GM18909 (cell line): ENCODE measurements at regions not wholly inside any gene's neighbourhood (a gene's known extent, or its start where the extent isn't known, plus 50 kb on each side); places are given as distances from the start of the nearest gene placed in this dataset.
"Not testable (repeated sequence)": the region's sequence is repeated elsewhere in the genome, so short reads cannot be mapped to it uniquely, and the experiment has no call there.

ENCODE experiments used
- ATAC-seq: cut with Tn5 transposase; IDR thresholded peaks from one replicate; pipeline ENCODE4 v1.9.1; 2021; ENCODE audit warnings: mild to moderate bottlenecking; ENCODE audit not compliant: unreplicated experiment, poor library complexity

DNA sequence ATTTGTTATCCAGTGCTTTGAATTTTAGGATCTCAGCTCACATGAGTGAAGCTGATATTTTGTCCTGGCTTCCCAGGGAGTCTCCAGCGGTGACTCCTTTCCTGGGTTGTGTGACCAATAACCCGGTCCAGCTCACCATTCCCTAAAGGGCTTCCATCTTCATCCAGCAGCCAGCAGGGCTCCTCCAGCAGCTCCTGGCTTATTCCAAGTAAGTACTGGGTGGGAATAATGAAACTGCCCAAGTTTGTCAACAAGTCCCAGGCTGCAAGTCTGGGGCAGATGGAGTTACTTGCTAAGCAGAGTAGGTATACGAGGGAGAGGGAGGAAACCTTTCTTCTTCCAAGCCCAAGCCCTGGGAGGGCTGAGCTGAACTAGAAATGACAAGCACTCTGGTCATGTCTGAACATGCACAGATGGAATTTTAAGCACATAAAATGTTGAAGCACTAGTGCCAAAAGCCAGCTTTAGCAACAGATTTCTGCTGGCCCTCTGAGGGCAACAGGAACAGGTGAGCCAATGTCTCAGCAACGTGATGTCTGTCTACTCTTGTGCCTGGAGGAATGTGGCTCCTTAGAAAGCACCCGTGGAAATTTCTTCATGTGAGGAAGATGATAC is 153.7 kb upstream of the DAPK1 start:
- ATAC-seq = no peak

DNA sequence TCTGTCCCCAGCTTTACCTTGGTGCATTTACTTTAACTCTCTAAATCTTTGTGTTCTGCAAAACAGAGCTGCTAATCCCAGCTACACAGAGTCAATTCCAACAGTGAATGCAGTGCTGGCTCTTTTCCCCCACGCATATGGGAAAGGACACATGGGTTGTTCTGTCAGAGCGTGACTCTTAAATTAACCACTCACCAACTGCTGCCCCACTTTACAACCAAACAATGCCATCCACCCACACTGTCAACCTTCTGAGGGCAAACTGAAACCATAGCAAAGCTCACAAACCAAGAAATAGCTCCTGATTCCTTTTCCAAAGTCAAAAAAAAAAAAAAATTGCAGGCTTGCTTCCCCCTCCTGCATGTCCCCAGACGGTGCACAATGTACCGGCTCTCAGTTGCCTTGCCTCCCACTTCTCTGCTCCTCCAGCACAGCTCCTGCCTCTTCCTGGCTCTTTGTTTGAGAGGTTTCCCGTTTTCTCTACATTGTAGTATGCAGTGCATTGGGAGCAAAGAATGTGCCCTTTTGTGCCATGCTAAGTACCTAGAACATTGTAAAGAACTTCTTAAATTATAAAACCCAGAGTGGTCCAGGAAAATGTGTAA is 151.5 kb upstream of the DAPK1 start:
- ATAC-seq = no peak

DNA sequence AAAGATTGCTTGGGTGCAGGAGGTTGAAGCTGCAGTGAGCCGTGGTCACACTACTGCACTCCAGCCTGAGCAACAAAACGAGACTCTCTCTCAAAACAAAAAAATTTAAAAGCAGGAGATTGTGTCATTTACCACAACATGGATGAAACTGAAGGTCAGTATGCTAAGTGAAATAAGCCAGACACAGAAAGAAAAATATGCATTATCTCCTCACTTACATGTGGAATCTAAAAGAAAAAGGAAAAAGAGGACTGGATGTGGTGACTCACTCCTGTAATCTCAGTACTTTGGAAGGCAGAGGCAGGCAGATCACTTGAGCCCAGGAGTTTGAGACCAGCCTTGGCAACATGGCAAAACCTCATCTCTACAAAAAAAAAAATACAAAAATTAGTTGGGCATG is 146.8 kb upstream of the DAPK1 start:
- no peak for ATAC-seq

DNA sequence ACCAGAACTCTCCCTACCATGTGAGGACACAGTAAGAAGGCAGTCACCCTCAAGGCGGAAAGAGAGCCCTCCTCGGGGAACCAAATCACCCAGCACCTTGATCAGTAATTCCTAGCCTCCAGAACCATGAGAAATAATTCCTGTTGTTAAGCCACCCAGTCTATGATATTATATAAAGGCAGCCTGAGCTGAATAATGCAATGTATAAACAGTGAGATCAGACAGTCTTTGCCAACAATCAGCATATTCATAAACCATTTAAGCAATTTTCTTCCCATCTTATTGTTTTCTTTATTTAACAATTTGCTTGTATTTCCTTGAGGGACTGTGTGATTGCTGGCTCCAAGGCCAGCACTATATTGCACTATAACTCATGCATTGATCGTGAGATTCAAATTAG is 144.4 kb upstream of the DAPK1 start:
- ATAC-seq = no peak

DNA sequence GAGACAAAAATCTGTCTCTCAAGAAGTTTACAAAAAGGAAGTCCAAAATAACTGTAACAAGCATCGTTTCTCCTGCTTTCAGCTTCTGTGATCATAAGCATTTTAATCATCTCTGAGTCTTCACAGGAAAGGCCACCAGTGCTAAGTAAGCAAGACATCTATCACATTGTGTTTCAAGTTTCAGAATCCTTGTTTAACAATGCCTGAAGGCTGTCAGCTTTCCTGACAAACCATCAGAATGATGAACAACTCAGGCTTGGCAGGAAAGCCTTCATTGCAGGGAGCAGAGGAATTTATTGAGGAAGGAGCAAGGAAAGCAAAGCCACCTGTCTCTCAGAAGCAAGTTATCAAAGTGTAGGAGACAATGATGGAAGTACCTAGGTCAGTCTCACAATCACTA is 143.5 kb upstream of the DAPK1 start:
- ATAC-seq = no peak

DNA sequence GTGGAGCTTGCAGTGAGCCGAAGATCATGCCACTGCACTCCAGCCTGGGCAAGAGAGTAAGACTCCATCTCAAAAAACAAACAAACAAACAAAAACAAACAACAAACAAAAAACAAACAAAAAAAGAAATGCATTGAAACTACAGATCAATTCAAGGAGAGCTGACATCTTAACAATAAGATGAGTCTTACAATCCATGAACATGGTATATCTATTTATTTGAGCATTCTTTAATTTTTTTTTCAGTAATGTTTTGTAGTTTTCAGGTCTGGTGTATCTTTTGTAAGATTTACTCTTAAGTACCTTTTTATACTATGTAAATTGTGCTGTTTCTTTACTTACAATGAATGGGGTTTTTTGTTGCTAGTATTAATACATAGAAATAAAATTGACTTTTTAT is 140.1 kb upstream of the DAPK1 start:
- ATAC-seq = no peak

DNA sequence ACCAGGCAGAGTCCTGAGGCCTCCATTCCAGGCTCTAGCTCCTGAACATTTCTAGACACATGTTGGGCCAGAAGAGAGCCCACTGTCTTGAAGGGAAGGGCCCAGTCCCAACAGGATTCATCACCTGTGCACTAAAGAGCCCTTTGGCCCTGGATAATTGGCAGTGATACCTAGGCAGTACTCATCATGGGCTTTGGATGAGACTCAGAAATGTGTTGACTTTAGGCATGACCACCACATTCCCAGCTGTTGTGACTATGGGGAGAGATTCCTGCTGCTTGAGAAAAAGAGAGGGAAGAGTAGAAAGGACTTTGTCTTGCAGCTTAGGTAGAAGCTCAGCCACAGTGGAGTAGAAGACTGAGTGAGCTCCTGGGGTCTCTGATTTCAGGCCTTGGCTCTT is 138.4 kb upstream of the DAPK1 start:
- ATAC-seq = no peak

DNA sequence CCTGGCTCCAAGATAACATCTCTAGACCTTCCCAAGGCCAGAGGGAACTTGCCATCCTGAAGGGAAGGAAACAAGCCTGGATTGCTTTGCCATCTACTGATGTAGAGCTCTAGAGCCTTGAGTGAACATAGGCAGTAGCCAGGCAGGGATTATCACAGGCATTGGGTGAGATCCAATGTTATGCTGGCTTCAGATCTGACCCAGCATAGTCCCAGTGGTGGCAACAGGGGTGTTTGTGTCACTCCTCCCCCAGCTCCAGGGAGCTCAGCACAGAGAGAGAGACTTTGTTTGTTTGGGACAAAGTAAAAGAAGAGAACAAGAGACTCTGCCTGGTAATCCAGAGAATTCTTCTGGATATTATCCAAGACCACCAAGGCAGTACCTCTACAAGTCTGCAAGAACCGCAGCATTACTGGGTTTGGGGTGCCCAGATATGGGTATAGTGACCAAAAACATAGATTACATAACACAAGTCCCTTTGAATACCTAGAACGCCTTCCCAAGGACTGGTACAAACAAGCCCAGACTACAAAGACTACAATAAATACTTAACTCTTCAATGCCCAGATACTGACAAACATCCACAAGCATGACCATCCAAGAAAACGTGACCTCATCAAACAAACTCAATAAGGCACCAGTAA is 137.6 kb upstream of the DAPK1 start:
- ATAC-seq = no peak

DNA sequence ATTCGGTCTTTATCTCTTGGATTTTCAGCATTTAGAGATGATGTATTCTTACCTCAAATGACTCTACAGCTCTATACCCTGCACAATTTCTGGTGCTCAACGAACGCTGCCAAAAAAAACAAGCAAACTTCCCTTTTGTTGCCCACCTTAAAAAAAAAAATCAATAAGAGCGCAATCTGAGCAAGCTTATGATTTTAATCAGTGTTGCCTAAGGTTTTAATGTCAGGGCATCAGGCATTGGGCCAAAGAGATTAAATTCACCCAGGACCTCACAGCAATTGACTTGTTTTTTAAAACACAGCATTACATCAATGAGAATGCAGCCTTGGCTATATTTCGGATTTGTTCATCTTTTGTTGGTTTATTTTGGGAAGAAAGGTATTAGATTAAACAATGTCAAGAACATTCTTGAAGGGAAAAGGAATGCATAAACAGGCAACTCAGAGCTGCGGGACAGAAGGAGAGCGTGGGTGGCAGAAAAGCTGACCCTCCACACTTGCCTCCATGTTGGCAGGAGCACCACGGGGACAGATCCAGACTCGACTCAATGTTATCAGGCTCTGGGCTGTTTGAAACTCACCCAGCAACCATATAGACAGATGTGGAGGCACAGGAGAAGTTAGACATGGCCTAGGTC is 127.5 kb upstream of the DAPK1 start:
- no peak for ATAC-seq

DNA sequence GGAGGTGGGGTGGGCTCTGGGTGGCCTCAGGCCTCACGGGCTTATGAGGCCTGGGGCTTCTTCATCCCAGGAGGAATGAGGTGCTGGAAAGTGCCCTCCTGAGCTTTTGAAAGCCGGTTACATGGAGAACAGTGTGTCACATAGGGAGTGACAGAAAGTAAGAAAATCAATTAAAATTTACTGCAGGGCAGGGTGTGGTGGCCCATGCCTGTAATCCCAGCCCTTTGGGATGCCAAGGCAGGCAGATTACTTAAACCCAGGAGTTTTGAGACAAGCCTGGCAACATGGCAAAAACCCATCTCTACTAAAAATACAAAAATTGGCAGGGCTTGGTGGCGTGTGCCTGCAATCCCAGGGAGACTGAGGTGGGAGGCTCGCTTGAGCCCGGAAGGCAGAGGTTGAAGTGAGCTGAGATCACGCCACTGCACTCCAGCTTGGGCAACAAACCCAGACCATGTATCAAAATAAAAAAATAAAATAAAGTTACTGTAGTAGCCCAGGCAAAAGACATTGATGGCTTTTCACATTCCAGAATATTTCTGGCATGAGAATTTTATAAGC is 125.8 kb upstream of the DAPK1 start:
- ATAC-seq = no peak

DNA sequence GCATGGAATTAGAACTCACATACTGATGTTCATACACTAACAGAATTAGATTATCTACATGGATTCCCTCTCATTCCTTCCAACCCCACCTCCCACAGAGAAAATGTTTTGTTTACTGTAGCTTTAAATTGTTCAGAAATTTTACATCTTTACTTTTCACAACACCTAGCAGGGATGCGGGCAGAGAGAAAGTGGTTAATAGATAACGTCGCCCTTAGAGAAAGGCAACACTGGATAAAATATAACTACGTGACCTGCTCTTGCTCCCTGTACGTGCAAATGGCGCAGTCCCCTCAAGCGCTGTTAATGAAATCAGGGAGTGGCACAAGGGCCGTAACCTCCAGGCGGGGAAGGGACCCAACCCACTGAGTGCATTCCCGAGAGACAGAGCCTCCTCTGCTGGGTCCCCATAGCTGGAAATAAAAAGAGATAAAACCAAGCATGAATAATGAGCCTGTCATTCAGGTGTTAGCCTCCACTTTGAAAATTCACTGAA is 125.3 kb upstream of the DAPK1 start:
- no peak for ATAC-seq

DNA sequence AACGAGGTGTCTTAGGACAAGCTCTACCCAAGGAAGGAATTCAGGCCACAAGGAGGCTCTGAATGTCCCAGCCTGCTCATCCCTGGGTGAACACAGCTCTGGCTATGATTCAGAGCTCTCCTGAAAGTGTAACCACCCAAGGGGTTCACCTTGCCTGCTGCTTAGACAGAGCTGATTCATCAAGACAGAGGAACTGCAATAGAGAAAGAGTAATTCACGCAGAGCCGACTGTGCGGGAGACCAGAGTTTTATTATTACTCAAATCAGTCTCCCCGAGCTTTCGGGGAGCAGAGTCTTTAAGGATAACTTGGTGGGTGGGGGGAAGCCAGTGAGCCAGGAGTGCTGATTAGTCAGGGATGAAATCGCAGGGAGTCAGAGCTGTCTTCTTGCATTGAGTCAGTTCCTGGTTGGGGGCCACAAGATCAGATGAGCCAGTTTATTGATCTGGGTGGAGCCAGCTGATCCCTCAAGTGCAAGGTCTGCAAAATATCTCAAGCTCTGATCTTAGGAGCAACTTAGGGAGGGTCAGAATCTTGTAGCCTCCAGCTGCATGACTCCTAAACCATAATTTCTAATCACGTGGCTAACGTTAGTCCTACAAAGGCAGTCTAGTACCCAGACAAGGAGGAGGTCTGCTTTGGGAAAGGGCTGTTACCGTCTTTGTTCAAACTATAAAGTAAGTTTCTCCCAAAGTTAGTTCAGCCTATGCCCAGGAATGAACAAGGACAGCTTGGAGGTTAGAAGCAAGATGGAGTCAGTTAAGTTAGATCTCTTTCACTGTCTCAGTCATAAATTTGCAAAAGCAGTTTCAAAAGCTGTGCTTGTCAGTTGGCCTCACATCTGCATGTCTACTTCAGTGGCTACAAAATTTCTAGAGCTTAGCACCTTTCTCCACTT is 123.4 kb upstream of the DAPK1 start:
- not testable (repeated sequence) for ATAC-seq

DNA sequence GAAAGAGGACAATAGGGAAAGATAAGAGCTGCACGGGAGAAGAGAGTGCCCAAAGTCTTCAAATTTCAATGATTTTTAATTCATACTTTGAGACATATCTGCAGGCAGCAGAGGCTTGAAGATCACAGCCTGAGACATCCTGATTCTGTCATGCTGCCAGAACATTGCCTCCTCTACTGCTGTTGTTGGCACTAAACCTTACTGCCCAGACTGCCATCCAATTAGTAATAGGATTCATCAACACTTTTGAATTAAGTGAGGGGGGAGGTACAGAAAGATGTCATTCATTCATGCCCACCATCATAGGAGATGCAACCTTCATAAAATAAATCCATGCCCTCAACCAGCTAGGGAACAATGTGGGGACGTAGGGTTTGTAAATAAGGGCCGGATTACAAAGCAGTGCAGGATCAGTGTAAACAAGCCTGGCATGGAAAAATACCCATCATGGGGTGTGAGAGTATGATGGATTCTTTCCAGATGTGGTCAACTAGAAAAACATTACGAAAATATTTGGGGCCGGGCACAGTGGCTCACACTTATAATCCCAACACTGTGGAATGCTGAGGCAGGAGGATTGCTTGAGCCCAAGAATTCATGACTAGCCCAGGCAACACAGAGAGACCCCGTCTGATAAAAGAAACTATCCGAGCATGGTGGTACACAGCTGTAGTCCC is 122.1 kb upstream of the DAPK1 start:
- ATAC-seq = no peak

DNA sequence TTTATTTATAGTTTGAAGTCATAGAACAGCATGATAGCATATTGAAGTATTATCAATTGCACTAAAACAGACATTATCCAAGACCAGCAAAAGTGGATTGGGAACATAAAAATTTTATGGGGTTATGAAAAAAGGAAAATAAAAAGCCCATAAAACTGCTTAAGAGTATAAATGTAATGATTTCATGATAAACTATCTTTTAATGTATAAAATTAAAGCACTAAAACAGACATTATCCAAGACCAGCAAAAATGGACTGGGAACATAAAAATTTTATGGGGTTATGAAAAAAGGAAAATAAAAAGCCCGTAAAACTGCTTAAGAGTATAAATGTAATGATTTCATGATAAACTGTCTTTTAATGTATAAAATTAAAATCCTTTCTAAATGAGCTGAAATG is 119.0 kb upstream of the DAPK1 start:
- ATAC-seq = no peak

DNA sequence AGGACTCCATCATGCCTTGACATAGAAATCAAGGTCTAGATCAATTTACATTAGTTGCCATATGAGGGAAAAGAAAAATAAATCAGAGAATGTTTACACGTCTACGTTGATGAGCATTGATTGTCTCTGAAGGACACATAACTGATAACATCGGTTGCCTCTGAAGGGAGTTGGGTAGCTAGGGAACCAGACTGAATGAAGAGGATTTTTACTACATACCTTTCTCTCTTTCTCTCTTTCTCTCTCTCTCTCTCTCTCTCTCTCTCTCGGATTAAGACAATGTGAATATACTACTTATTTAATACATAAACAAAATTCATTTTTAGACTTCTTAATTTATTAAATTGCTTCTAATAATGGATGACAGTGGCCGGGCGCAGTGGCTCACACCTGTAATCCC is 118.4 kb upstream of the DAPK1 start:
- ATAC-seq = no peak

DNA sequence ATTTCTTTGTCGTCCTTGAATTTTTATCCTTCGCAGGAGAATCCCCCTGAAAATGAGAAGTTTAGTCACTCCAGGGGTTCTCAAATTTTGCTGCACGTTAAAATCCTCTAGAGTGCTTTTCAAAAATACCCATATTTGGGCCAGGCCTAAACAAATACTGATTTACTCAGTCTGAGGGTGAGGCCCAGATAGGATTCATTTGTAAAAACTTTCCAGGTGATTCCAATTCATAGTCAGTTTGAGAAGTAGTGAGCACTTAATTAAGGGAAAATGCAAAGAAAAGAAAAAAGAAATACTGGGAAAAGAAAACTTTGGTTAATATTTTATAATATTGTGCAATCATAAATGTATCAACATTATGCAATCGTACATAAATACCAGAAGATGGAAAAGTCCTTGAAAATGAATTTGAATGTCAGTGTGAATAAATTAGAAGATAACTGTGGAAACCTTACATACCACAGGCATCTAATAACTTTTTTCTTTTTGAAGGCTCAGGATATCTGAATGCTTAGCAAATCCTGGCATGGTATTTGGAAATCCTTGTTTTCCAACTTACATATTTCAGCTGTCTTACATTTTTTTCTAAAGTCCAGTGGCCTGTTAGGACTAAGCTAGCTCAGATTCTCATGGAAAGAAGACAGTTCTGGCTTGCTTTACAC is 116.5 kb upstream of the DAPK1 start:
- ATAC-seq = no peak

DNA sequence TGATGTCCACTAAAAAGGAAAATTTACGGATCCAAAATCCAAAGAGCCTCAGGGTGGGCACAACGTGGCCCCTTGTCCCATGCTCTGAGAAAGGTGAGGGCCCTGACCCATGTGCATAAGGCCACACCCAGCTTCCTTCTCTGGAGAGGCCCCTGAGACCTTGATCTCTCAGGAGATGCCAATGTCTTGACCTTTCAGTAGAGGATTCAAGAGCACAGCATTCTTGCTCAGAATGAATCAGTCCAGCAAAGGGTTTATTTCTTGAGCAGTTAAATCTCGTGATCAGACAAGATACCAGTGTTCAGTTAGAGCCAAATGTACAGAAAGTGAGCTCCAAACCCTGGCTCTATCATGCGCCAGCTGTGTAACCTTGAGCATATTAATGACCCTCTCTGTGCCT is 115.9 kb upstream of the DAPK1 start:
- no peak for ATAC-seq

DNA sequence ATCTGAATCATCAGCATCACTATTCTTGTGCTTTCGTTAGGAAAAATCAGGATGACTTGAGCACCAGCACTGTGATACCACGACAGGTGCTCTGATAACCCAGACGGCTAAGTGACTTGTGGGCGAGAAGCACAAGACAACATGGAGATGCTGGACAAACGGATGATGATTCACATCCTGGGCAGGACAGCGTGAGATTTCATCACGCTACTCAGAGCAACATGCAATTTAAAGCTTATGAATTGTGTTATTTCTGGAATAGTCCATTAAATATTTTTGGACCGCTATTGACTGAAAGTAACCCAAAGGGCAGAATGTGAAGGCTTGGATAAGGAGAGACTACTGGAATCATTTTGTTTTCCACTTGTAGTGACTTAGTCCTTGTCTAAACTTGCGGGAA is 114.8 kb upstream of the DAPK1 start:
- no peak for ATAC-seq
